HG03095 (cell line): ENCODE measurements at regions not wholly inside any gene's neighbourhood (a gene's known extent, or its start where the extent isn't known, plus 50 kb on each side); places are given as distances from the start of the nearest gene placed in this dataset.
"Not testable (repeated sequence)": the region's sequence is repeated elsewhere in the genome, so short reads cannot be mapped to it uniquely, and the experiment has no call there.

Experiments used
- ATAC-seq: cut with Tn5 transposase; IDR thresholded peaks from one replicate; pipeline ENCODE4 v1.9.1; 2021; ENCODE audit warnings: moderate library complexity; ENCODE audit not compliant: unreplicated experiment

- no peak for ATAC-seq
Observed at GRCh38 chr10:91080776-91081175, 139.7 kb upstream of the PCGF5 start.

DNA sequence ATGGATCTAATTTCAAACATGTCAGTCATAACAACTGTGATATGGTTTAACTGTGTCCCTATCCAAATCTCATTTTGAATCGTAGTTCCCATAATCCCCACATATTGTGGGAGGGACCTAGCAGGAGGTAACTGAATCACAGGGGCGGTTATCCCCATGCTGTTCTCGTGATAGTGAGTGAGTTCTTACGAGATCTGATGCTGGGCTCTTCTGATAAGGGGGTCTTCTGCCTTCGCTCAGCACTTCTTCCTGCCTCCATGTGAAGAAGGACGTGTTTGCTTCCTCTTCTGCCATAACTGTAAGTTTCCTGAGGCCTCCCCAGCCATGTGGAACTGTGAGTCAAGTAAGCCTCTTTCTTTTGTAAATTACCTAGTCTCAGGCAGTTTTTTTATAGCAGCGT is 138.0 kb upstream of the PCGF5 start:
- ATAC-seq, result no peak

GRCh38 chr10:91088300-91089140 is 131.9 kb upstream of the PCGF5 start:
- ATAC-seq, result no peak

DNA sequence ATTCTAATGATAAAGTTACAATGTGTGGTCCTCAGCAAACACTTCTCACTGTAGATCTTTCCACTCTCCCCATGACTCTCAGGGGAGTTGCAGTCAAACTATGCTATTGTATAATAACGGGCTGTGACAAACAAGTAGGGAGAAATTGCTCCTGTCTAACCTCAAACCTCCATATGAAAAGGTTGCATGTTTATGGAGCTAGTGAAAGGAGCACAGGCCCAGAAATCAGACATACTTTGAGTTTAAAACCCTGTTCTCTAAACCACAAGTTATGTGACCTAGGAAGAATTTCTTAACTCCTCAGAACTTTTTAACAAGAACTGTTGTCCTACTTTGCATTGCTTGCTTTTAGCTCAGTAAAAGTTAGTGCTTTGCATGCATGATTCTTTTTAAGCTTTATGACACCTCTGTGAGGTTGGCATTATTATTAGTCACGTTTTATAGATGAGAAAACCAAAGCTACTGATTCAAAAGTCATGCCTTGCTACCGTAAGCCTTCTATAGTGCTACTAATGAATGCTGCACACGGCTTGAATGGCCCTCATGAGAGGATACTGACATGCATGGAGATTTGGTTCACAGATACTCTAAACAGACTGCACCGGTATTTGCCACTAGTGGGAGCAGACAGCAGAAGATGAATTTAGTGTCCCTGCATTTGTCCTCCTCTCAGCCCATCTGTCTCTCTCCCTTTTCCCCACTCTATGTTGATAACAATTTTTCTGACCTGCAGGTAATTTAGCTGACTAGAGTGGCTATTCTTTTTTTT is 129.5 kb upstream of the PCGF5 start:
- no peak for ATAC-seq

DNA sequence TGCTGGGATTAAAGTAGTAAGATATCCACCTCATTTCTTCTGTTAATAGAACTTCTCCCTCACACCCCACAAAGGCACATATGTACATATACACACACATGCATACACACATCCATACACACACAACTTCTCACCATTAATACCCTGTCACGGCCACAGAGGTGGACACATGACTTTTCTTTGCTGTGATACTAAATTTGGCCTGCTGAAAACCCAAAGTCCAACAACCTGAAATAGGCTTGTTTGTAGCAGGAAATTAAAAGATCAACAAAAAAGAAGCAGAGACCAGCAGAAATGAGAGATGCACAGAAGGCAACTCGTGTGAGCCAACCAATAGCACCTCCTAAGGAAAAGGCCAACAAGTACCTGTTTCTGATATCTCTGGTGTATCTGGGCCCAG is 128.7 kb upstream of the PCGF5 start:
- no peak for ATAC-seq

GRCh38 chr10:91096274-91096673 is 124.2 kb upstream of the PCGF5 start:
- ATAC-seq, result no peak

DNA sequence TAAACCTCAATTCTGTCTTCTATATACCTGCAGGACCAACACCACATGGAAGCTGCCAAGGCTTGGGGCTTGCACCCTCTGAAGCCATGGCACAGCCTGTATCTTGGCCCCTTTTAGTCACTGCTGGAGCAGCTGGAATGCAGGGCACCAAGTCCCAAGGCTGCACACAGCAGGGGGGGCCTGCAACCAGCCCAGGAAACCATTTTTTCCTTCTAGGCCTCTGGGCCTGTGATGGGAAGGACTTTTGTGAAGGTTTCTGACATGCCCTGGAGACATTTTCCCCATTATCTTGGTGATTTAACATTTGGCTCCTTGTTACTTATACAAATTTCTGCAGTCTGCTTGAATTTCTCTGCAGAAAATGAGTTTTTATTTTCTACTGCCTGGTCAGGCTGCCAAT is 123.2 kb upstream of the PCGF5 start:
- ATAC-seq, result no peak

DNA sequence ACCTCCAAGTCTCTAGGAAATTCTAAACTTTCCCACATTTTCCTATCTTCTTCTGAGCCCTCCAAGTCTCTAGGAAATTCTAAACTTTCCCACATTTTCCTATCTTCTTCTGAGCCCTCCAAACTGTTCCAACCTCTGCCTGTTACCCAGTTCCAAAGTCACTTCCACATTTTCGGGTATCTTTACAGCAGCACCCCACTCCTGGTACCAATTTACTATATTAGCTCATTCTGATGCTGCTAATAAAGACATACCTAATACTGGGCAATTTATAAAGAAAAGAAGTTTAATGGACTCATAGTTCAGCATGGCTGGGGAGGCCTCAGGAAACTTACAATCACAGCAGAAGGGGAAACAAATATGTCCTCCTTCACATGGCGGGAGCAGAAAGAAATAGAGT is 122.4 kb upstream of the PCGF5 start:
- ATAC-seq, result not testable (repeated sequence)

DNA sequence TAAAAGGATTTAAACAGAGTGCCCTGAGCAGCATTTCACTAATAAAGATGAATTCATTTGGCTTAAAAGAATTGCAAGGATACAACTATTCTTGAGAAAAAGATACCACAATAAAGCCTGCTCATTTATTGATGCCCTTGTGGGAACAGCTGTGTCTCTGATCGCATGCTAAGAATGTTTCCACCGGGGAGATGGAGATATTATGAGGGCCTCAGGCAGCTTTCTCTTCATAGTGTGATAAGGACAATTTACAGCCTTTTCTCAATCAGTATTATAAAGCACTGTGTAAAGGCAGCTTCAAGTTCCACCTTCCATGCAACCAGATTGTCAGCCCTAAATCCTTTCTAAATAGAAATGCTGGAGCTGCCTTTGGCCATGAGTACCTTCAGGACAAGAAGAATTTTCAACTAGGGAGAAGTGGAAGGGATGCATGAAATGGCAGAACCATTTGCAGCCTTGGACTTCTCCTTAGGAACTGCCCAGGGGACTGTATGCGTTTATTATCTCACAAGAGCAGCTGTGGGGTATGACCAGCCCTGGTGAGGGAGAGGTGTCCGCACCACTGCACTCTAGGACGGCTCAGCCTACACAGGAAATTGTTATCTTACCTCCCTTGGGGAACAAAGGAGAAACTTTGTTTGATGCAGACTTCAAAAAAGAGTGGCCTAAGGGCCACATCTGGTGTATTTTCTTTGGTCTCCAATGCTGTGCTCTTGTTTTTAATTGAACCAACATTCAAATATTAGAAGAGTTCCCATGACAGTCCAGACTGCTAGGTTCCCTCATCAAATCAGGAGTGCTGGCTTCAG is 116.9 kb upstream of the PCGF5 start:
- ATAC-seq, result peak; percentile 55

GRCh38 chr10:91104193-91105041 is 116.0 kb upstream of the PCGF5 start:
- ATAC-seq, result peak; percentile 69

GRCh38 chr10:91105269-91105668 is 115.2 kb upstream of the PCGF5 start:
- no peak for ATAC-seq

DNA sequence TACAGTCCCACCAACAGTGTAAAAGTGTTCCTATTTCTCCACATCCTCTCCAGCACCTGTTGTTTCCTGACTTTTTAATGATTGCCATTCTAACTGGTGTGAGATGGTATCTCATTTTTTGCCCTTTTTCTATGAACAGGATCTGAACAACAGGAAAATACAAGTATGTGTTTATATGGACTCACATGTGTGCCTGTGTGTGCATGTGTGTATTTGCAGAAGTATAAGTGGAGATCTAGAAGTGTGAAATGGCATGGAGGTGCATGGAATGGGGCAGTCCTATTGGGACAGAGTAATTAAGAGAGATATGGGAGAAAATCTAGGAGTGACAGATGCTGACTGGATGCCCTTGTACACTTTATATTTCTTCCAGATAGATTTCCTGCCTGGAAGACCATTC is 111.6 kb upstream of the PCGF5 start:
- no peak for ATAC-seq

GRCh38 chr10:91111060-91111459 is 109.4 kb upstream of the PCGF5 start:
- no peak for ATAC-seq

DNA sequence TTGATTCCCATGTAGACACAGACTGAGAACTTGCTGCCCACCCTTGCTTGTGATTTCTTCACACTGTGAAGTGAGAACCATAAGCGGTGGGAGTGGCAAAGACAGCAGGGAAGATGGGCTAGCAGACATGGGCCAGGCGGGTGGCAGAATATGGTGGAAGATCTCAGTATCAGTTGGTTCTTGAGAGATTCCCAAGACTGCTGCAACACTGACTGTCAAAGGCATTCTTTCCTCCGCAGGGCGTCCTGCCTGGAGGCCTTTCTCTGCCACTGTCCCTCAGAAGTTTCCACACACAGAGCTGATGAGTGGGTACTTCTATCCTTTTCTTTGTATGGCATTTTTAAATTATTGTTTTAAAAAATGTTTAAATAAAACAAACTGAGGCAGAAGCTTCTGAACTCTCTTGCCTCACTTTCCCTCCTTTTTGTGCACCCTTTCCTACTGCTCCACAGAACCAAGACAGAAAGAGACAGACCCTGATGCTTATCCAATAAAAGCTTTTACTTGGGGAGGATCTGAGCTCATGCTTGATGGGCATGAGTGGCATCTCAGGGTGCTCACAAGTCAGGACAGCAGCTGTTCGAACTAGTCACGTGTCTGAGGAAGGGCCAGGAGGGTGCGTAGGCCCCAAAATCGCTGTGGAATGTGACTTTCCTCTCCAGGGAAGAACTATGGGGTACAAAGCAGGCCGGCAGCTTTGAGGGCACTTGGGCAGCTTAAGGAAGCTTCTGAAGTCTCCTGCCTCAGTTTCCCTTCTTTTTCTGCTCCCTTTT is 104.7 kb upstream of the PCGF5 start:
- no peak for ATAC-seq

- ATAC-seq, result no peak
Observed at GRCh38 chr10:91117505-91117904, 103.0 kb upstream of the PCGF5 start.

- ATAC-seq, result no peak
Observed at GRCh38 chr10:91120348-91120747, 100.1 kb upstream of the PCGF5 start.

DNA sequence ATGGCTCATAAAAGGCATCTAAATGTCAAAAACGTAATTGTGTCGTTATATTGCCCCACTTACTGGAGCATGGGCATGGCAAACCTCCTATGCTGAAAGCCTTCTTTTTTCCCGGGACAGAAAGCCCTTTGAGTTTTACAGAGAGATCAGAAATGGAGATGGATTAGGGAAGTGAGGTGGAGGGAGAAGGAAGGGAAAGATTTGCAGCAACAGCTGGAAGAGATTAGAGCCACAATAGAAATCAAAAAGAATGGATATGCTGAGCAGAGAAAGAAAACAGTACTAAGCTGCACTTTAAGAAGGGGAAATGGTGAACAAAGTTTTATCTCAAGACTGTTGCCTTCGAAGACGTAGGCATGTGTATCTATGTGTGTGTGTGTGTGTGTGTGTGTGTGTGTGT is 97.2 kb upstream of the PCGF5 start:
- ATAC-seq, result no peak

DNA sequence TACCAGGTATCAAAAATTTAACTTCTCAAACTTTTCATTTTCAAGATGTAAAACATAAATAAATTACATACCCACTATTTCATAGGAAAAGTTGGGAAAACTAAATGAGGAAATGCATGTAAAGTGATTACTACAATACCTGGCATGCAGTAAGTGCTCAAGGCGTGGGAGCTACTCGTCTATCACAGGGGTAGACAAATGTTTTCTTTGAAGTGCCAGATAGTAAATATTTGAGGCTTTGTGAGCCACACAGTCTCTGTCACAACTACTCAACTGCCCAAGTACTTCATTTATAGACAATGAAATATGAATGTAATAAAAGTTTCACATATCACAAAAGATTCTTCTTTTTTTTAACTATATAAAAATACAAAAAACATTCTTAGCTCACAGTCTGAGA is 96.4 kb upstream of the PCGF5 start:
- ATAC-seq, result no peak

- no peak for ATAC-seq
Observed at GRCh38 chr10:91126471-91126870, 94.0 kb upstream of the PCGF5 start.
